Common myeloid progenitor, CD34-positive (primary cell): ENCODE measurements at regions not wholly inside any gene's neighbourhood (a gene's known extent, or its start where the extent isn't known, plus 50 kb on each side); places are given as distances from the start of the nearest gene placed in this dataset.

Experiments
- CTCF ChIA-PET: fragments of 350-600 bp; sonication (Branson Sonifier 250); formaldehyde crosslinking; loops from one replicate; lab custom pipeline; 2021; ENCODE audit warnings: antibody characterized with exemption; lab: Charles Lee
- POLR2A ChIA-PET: fragments of 350-600 bp; sonication (Branson Sonifier 250); formaldehyde crosslinking; loops from one replicate; lab custom pipeline; 2021; ENCODE audit warnings: antibody characterized with exemption; lab: Charles Lee
- DNase-seq, 3 donors: peaks; one replicate each; pipeline versions ENCODE4 v3.0.0 to v3.0.0-alpha.2; 2013
- H3K27ac ChIP-seq, 2 experiments: 1 replicate in 1 of 2; 2 replicates in 1 of 2; pipeline ENCODE4 v1.7.0; 2013; ENCODE audit warnings: inconsistent platforms in 2 of 2, low read length in 2 of 2, mild to moderate bottlenecking in 2 of 2, low read depth in 1 of 2, moderate library complexity in 1 of 2; ENCODE audit not compliant: severe bottlenecking in 2 of 2, insufficient read depth in 1 of 2, poor library complexity in 1 of 2
- H3K27me3 ChIP-seq, 5 experiments: replicated peaks in 2 of 5; 1 replicate in 3 of 5; 2 replicates in 2 of 5; pipeline versions ENCODE4 v1.6.1 to v1.7.0; 2013; ENCODE audit warnings: low read length in 4 of 5, mild to moderate bottlenecking in 2 of 5, moderate library complexity in 2 of 5, inconsistent platforms in 1 of 5; ENCODE audit not compliant: insufficient read depth in 5 of 5, control insufficient read depth in 4 of 5
- H3K36me3 ChIP-seq, 4 experiments: 1 replicate in 2 of 4; 2 replicates in 2 of 4; pipeline versions ENCODE4 v1.6.1 to v1.7.0; 2013; ENCODE audit warnings: low read length in 3 of 4, control low read depth in 1 of 4, mild to moderate bottlenecking in 1 of 4; ENCODE audit not compliant: control insufficient read depth in 4 of 4, insufficient read depth in 4 of 4
- H3K4me1 ChIP-seq, 4 experiments: 1 replicate in 3 of 4; 2 replicates in 1 of 4; pipeline versions ENCODE4 v1.6.1 to v1.7.1; 2013; ENCODE audit warnings: low read length in 3 of 4, mild to moderate bottlenecking in 3 of 4, control low read depth in 1 of 4, inconsistent platforms in 1 of 4, moderate library complexity in 1 of 4; ENCODE audit not compliant: control insufficient read depth in 4 of 4, insufficient read depth in 4 of 4; ENCODE audit errors: control extremely low read depth in 1 of 4
- H3K4me3 ChIP-seq, 7 experiments: 1 replicate in 4 of 7; 2 replicates in 3 of 7; pipeline versions ENCODE4 v1.5.1 to v1.7.0; 2013; ENCODE audit warnings: mild to moderate bottlenecking in 7 of 7, low read length in 6 of 7, moderate library complexity in 6 of 7, inconsistent platforms in 2 of 7, low read depth in 2 of 7, control low read depth in 1 of 7; ENCODE audit not compliant: insufficient read depth in 4 of 7, control insufficient read depth in 1 of 7; ENCODE audit errors: extremely low read depth in 1 of 7
- H3K9me3 ChIP-seq, 5 experiments: 1 replicate in 4 of 5; 2 replicates in 1 of 5; pipeline versions ENCODE4 v1.6.1 to v1.7.1; 2013; ENCODE audit warnings: low read length in 4 of 5, mild to moderate bottlenecking in 2 of 5, inconsistent platforms in 1 of 5, low read depth in 1 of 5, moderate library complexity in 1 of 5; ENCODE audit not compliant: control insufficient read depth in 4 of 5, insufficient read depth in 2 of 5; ENCODE audit errors: control extremely low read depth in 1 of 5
- WGBS: methylation state at CpG from one replicate; pipeline ENCODE4 v1.1.5; 2013; ENCODE audit not compliant: insufficient coverage; 5-methylcytosine and 5-hydroxymethylcytosine counted together

- ChIA-PET POLR2A (no interaction called here), CTCF (no interaction called here)
- H3K4me3 ChIP-seq, result no peak overlapping the region
- 80% methylated on average over 1 of the region's 3 CpGs for WGBS
- no peak overlapping the region for H3K27ac ChIP-seq
- DNase-seq, result no peak
- H3K9me3 ChIP-seq, result peaks cover 0 to 3% (median 0%) of the 10 kb centered on the region in 5 experiments
- H3K27me3 ChIP-seq, result no peaks in the 10 kb centered on the region
- H3K4me1 ChIP-seq, result no peaks in the 10 kb centered on the region
- no peaks in the 10 kb centered on the region for H3K36me3 ChIP-seq
Observed at GRCh38 chr6:88458662-88459061, 292.5 kb upstream of the CNR1 start.

- H3K9me3 ChIP-seq, result no peaks in the 10 kb centered on the region
- DNase-seq, result no peak
- no peaks in the 10 kb centered on the region for H3K36me3 ChIP-seq
- H3K27ac ChIP-seq, result no peak overlapping the region
- no peak overlapping the region for H3K4me3 ChIP-seq
- ChIA-PET POLR2A (no interaction called here), CTCF (no interaction called here)
- H3K27me3 ChIP-seq, result no peaks in the 10 kb centered on the region
- H3K4me1 ChIP-seq, result no peaks in the 10 kb centered on the region
- WGBS, result no CpG with 5 or more reads among the region's 1 CpG
Observed at GRCh38 chr6:88456221-88456859, 290.2 kb upstream of the CNR1 start.

DNA sequence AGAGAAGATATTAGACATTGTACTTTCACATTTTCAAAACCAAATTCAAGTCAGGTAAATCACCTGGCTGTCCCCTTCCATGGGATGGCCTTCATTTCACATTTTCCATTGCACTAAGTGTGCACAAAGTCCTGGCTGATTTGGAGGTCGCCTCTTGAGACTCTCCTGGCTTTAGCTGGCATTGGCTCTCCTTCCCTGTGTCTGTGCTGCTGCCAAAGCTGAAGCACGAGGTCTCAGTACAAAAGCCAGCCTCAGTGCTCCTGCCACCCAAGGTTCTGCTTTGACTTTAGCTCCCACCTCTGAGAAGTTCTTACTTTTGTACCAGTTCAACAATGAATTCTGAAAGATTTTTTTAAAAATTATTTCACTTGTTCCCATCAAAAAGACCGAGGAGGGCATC, 289.2 kb upstream of the CNR1 start:
- H3K9me3 ChIP-seq, result no peaks in the 10 kb centered on the region
- 93% methylated on average over 2 of the region's 3 CpGs for WGBS
- ChIA-PET CTCF (no interaction called here), POLR2A (no interaction called here)
- no peak for DNase-seq
- no peaks in the 10 kb centered on the region for H3K27me3 ChIP-seq
- no peak overlapping the region for H3K4me3 ChIP-seq
- H3K27ac ChIP-seq, result no peak overlapping the region
- no peaks in the 10 kb centered on the region for H3K4me1 ChIP-seq
- H3K36me3 ChIP-seq, result no peaks in the 10 kb centered on the region

- Histone ChIP-seq H3K27ac (no peak overlapping the region), H3K4me3 (no peak overlapping the region), H3K27me3 (no peaks in the 10 kb centered on the region), H3K36me3 (no peaks in the 10 kb centered on the region), H3K4me1 (no peaks in the 10 kb centered on the region), H3K9me3 (no peaks in the 10 kb centered on the region)
- ChIA-PET CTCF (no interaction called here), POLR2A (no interaction called here)
- DNase-seq, result no peak
- WGBS, result 100% methylated on average over 2 of the region's 2 CpGs
Observed at GRCh38 chr6:88454658-88455057, 288.5 kb upstream of the CNR1 start.

GRCh38 chr6:88449770-88450169, 283.6 kb upstream of the CNR1 start:
- Histone ChIP-seq H3K9me3 (peaks cover 0 to 1% (median 0%) of the 10 kb centered on the region in 5 experiments), H3K36me3 (no peaks in the 10 kb centered on the region), H3K27ac (no peak overlapping the region), H3K27me3 (no peaks in the 10 kb centered on the region), H3K4me3 (no peak overlapping the region), H3K4me1 (no peaks in the 10 kb centered on the region)
- POLR2A ChIA-PET, result no interaction called here
- no peak for DNase-seq
- 100% methylated on average over 1 of the region's 3 CpGs for WGBS
- CTCF ChIA-PET, result no interaction called here

- Histone ChIP-seq H3K9me3 (peaks cover 0 to 1% (median 0%) of the 10 kb centered on the region in 5 experiments), H3K36me3 (no peaks in the 10 kb centered on the region), H3K27me3 (no peaks in the 10 kb centered on the region), H3K4me1 (no peaks in the 10 kb centered on the region), H3K27ac (no peak overlapping the region), H3K4me3 (no peak overlapping the region)
- POLR2A ChIA-PET, result no interaction called here
- WGBS, result 60% methylated on average over 1 of the region's 2 CpGs
- CTCF ChIA-PET, result no interaction called here
- DNase-seq, result no peak
Observed at GRCh38 chr6:88445188-88445965, 279.2 kb upstream of the CNR1 start.

DNA sequence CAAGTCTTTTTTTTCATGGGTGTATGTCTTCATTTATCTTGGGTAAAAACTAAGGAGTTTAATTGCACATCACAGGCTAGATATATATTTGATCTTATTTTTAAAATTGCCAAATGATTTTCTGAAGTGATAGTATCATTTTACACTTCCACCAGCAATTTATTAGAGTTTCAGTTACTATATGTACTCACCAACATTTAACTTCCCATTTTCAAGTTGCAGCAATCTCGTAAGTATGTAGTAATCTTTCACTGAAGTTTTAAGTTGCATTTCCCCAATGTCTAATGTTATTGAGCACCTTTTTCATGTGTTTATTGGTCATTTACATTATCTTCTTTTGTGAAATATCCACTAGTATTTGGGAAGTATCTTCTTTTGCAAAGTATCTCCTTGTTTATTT, 277.4 kb upstream of the CNR1 start:
- peak in 1 of 3 donors; percentile 7 for DNase-seq
- ChIA-PET CTCF (no interaction called here), POLR2A (no interaction called here)
- Histone ChIP-seq H3K36me3 (no peaks in the 10 kb centered on the region), H3K4me1 (no peaks in the 10 kb centered on the region), H3K27me3 (no peaks in the 10 kb centered on the region), H3K4me3 (no peak overlapping the region), H3K9me3 (peaks cover 0 to 1% (median 0%) of the 10 kb centered on the region in 5 experiments), H3K27ac (no peak overlapping the region)
- WGBS, result no CpG with 5 or more reads among the region's 1 CpG
